ENCODE measurements at regions not wholly inside any gene's neighbourhood (a gene's known extent, or its start where the extent isn't known, plus 50 kb on each side); places are given as distances from the start of the nearest gene placed in this dataset.

DNA sequence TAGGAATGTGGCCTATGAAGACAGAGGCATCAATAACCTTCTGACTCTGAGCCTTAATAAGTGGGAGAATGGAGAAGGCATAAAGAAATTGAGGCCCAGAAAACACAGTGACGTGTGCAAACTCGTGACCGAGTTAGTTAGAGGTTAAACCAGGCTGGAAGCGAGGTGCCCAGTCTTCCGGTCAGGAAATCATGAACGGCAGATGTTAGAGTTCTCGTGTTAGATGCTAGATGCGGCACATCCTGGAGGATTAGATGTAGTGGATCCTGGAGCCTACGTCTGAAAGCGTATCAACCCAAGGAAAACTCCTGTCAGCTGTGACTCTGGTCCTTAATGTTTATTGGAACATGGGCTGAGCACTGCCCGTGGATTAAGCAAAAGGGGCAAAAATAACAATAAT, 275.9 kb downstream of the TCF7L2 start:
- Mint-ChIP-seq H3K27ac (no peak overlapping the region), H3K4me1 (peaks cover 13% of the 10 kb centered on the region), H3K36me3 (ENCODE audit: low read depth) (no peaks in the 10 kb centered on the region), H3K9me3 (no peaks in the 10 kb centered on the region), H3K27me3 (ENCODE audit: insufficient read depth, low read depth, poor library complexity) (peaks cover 6% of the 10 kb centered on the region), H3K4me3 (no peak overlapping the region)
- H3K79me2 ChIP-seq (replicated peaks; ENCODE audit: insufficient read depth): no peaks in the 10 kb centered on the region
- peaks cover 14% of the 10 kb centered on the region; the same call in 1 of the 2 replicates for H3K4me1 ChIP-seq (ENCODE audit: insufficient read depth)
- DNase-seq (ENCODE audit: low spot score) (no peak), ATAC-seq (no peak)
- no peaks in the 10 kb centered on the region for H3K36me3 ChIP-seq (ENCODE audit: insufficient read depth)
- no peak overlapping the region for H3K27ac ChIP-seq (ENCODE audit: low read depth)
- no peaks in the 10 kb centered on the region for H3F3A ChIP-seq (replicated peaks; ENCODE audit: low read depth)
- H3K4me2 ChIP-seq: no peak overlapping the region
- H2AFZ ChIP-seq: no peak overlapping the region
- no peaks in the 10 kb centered on the region for H4K20me1 ChIP-seq (replicated peaks; ENCODE audit: insufficient read depth)
- peaks cover 15% of the 10 kb centered on the region for H3K9me2 ChIP-seq (ENCODE audit: insufficient read depth)
- H3K4me3 ChIP-seq: no peak overlapping the region
- no peaks in the 10 kb centered on the region for H3K27me3 ChIP-seq (ENCODE audit: insufficient read depth)
- TF ChIP-seq POLR2AphosphoS5 (IDR thresholded peaks at IDR 0.05; ENCODE audit: low read depth) (no peak), ZNF331 (CRISPR knock-in tag; IDR thresholded peaks at IDR 0.05; ENCODE audit: low read depth) (no peak), EZH2 (IDR thresholded peaks at IDR 0.05; ENCODE audit: low read depth, unreplicated experiment) (no peak), CTCF (conservative IDR thresholded peaks at IDR 0.05; ENCODE audit: low read depth in 2 of 2) (no peak)
- TF ChIP-seq, protein P1, sequence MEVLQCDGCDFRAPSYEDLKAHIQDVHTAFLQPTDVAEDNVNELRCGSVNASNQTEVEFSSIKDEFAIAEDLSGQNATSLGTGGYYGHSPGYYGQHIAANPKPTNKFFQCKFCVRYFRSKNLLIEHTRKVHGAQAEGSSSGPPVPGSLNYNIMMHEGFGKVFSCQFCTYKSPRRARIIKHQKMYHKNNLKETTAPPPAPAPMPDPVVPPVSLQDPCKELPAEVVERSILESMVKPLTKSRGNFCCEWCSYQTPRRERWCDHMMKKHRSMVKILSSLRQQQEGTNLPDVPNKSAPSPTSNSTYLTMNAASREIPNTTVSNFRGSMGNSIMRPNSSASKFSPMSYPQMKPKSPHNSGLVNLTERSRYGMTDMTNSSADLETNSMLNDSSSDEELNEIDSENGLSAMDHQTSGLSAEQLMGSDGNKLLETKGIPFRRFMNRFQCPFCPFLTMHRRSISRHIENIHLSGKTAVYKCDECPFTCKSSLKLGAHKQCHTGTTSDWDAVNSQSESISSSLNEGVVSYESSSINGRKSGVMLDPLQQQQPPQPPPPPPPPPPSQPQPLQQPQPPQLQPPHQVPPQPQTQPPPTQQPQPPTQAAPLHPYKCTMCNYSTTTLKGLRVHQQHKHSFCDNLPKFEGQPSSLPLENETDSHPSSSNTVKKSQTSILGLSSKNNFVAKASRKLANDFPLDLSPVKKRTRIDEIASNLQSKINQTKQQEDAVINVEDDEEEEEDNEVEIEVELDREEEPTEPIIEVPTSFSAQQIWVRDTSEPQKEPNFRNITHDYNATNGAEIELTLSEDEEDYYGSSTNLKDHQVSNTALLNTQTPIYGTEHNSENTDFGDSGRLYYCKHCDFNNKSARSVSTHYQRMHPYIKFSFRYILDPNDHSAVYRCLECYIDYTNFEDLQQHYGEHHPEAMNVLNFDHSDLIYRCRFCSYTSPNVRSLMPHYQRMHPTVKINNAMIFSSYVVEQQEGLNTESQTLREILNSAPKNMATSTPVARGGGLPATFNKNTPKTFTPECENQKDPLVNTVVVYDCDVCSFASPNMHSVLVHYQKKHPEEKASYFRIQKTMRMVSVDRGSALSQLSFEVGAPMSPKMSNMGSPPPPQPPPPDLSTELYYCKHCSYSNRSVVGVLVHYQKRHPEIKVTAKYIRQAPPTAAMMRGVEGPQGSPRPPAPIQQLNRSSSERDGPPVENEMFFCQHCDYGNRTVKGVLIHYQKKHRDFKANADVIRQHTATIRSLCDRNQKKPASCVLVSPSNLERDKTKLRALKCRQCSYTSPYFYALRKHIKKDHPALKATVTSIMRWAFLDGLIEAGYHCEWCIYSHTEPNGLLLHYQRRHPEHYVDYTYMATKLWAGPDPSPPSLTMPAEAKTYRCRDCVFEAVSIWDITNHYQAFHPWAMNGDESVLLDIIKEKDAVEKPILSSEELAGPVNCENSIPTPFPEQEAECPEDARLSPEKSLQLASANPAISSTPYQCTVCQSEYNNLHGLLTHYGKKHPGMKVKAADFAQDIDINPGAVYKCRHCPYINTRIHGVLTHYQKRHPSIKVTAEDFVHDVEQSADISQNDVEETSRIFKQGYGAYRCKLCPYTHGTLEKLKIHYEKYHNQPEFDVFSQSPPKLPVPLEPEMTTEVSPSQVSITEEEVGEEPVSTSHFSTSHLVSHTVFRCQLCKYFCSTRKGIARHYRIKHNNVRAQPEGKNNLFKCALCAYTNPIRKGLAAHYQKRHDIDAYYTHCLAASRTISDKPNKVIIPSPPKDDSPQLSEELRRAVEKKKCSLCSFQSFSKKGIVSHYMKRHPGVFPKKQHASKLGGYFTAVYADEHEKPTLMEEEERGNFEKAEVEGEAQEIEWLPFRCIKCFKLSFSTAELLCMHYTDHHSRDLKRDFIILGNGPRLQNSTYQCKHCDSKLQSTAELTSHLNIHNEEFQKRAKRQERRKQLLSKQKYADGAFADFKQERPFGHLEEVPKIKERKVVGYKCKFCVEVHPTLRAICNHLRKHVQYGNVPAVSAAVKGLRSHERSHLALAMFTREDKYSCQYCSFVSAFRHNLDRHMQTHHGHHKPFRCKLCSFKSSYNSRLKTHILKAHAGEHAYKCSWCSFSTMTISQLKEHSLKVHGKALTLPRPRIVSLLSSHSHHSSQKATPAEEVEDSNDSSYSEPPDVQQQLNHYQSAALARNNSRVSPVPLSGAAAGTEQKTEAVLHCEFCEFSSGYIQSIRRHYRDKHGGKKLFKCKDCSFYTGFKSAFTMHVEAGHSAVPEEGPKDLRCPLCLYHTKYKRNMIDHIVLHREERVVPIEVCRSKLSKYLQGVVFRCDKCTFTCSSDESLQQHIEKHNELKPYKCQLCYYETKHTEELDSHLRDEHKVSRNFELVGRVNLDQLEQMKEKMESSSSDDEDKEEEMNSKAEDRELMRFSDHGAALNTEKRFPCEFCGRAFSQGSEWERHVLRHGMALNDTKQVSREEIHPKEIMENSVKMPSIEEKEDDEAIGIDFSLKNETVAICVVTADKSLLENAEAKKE (CRISPR knock-in tag; IDR thresholded peaks at IDR 0.05): no peak
- TF ChIP-seq, protein P2, sequence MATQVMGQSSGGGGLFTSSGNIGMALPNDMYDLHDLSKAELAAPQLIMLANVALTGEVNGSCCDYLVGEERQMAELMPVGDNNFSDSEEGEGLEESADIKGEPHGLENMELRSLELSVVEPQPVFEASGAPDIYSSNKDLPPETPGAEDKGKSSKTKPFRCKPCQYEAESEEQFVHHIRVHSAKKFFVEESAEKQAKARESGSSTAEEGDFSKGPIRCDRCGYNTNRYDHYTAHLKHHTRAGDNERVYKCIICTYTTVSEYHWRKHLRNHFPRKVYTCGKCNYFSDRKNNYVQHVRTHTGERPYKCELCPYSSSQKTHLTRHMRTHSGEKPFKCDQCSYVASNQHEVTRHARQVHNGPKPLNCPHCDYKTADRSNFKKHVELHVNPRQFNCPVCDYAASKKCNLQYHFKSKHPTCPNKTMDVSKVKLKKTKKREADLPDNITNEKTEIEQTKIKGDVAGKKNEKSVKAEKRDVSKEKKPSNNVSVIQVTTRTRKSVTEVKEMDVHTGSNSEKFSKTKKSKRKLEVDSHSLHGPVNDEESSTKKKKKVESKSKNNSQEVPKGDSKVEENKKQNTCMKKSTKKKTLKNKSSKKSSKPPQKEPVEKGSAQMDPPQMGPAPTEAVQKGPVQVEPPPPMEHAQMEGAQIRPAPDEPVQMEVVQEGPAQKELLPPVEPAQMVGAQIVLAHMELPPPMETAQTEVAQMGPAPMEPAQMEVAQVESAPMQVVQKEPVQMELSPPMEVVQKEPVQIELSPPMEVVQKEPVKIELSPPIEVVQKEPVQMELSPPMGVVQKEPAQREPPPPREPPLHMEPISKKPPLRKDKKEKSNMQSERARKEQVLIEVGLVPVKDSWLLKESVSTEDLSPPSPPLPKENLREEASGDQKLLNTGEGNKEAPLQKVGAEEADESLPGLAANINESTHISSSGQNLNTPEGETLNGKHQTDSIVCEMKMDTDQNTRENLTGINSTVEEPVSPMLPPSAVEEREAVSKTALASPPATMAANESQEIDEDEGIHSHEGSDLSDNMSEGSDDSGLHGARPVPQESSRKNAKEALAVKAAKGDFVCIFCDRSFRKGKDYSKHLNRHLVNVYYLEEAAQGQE (IDR thresholded peaks at IDR 0.05; ENCODE audit: unreplicated experiment): no peak
